ENCODE measurements at regions not wholly inside any gene's neighbourhood (a gene's known extent, or its start where the extent isn't known, plus 50 kb on each side); places are given as distances from the start of the nearest gene placed in this dataset.
"Not testable (repeated sequence)": the region's sequence is repeated elsewhere in the genome, so short reads cannot be mapped to it uniquely, and the experiment has no call there.

GRCh38 chr1:60847391-60847790 lies 235.0 kb upstream of the NFIA start:
- TF ChIP-seq CTCF (IDR thresholded peaks at IDR 0.05), result no peak
- no peak for DNase-seq
- Histone ChIP-seq H3K4me1 (no peaks in the 10 kb centered on the region), H3K9me3 (no peaks in the 10 kb centered on the region), H3K4me3 (no peak overlapping the region), H3K27ac (no peak overlapping the region), H3K27me3 (no peaks in the 10 kb centered on the region), H3K36me3 (no peaks in the 10 kb centered on the region)
- intact Hi-C loops (cut with DNase I), result no loop called here
- ATAC-seq, result no peak
- 56 to 60% methylated on average over 3 of the region's 3 CpGs for WGBS, 2 donors
- no peak for FAIRE-seq

GRCh38 chr1:60845659-60846058 lies 236.7 kb upstream of the NFIA start:
- H3K4me1 ChIP-seq; DNase-seq; H3K9me3 ChIP-seq; ATAC-seq; H3K27ac ChIP-seq; FAIRE-seq; H3K4me3 ChIP-seq; intact Hi-C loops (cut with DNase I); H3K36me3 ChIP-seq; H3K27me3 ChIP-seq: not testable (repeated sequence)
- 95 to 98% methylated on average over 3 of the region's 3 CpGs for WGBS, 2 donors

- intact Hi-C loops (cut with DNase I), result no loop called here
- ATAC-seq (no peak), FAIRE-seq (no peak), DNase-seq (no peak)
- no peaks in the 10 kb centered on the region for H3K27me3 ChIP-seq
- no peaks in the 10 kb centered on the region for H3K36me3 ChIP-seq
- H3K4me1 ChIP-seq, result no peaks in the 10 kb centered on the region
- no peak overlapping the region for H3K27ac ChIP-seq
- H3K9me3 ChIP-seq, result no peaks in the 10 kb centered on the region
- no peak for TF ChIP-seq CTCF (IDR thresholded peaks at IDR 0.05)
- 82 to 90% methylated on average over 2 of the region's 2 CpGs for WGBS, 2 donors
- H3K4me3 ChIP-seq, result no peak overlapping the region
Measured at GRCh38 chr1:60842304-60842703, 240.1 kb upstream of the NFIA start.

DNA sequence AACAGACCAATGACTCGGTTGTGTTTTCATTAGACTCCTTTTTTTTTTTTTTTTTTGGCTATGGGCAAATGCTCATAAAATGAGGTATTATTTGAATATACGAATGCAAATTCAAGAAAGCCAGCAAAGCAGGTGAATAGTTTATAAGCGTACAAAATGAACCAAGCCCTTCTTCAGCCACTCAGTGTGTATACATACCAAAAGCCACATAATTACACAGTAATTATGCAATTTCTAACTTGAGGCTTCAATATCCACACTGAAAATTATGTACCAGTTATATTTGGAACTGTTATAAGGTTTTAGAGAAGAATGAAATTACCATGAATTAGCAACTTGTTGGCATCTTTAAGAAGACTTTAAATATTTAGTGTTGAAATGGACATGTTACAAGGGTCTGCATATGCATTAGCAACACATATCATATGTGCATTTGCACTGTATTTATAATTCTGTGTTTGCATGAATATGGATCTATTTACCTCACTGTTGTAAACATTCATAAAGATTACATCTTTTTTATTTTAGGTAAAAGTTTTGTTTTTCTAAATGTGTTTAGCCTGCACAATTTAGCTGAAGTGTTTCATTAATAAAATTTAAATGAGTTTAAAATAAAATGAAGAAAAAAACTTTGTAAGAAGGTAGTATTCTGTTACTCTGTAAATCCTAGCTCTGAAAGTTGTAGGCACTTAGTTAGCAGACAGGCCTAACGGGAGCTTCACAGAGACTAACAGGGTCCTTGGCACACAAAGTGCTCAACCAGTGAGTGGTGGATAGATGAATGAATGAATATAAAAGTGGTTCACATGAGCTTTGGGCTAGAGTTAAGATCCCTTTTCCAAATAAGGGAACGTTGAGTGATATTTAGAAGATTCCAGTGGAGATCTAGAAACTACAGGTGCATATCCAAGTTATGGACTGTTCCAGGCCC lies 241.0 kb upstream of the NFIA start:
- no peak for TF ChIP-seq CTCF (IDR thresholded peaks at IDR 0.05)
- DNase-seq (no peak), ATAC-seq (no peak), FAIRE-seq (no peak)
- Histone ChIP-seq H3K36me3 (no peaks in the 10 kb centered on the region), H3K27ac (no peak overlapping the region), H3K27me3 (no peaks in the 10 kb centered on the region), H3K9me3 (no peaks in the 10 kb centered on the region), H3K4me1 (no peaks in the 10 kb centered on the region), H3K4me3 (no peak overlapping the region)
- 83 to 90% methylated on average over 5 of the region's 5 CpGs for WGBS, 2 donors
- intact Hi-C loops (cut with DNase I), result no loop called here

DNA sequence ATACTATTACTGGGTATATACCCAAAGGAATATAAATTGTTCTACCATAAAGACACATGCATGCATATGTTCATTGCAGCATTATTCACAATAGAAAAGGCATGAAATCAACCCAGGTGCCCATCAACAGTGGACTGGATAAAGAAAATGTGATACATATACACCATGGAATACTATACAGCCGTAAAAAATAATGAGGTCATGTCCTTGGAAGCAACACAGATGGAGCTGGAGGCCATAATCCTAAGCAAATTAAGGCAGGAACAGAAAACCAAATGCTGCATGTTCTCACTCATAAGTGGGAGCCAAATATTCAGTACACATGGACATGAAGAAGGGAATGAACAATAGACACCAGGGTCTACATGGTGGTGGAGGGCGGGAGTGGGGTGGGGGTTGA lies 241.9 kb upstream of the NFIA start:
- DNase-seq; FAIRE-seq; H3K36me3 ChIP-seq; H3K27ac ChIP-seq; intact Hi-C loops (cut with DNase I); H3K27me3 ChIP-seq; H3K4me1 ChIP-seq; ATAC-seq; H3K4me3 ChIP-seq; H3K9me3 ChIP-seq: not testable (repeated sequence)
- WGBS, 2 donors, result 95 to 98% methylated on average over 2 of the region's 2 CpGs

GRCh38 chr1:60835649-60836048 lies 246.7 kb upstream of the NFIA start:
- H3K27me3 ChIP-seq, result no peaks in the 10 kb centered on the region
- no peak overlapping the region for H3K27ac ChIP-seq
- WGBS, 2 donors, result 75 to 93% methylated on average over 5 of the region's 5 CpGs
- H3K4me3 ChIP-seq, result no peak overlapping the region
- no peak for TF ChIP-seq CTCF (IDR thresholded peaks at IDR 0.05)
- no peak for FAIRE-seq
- intact Hi-C loops (cut with DNase I), result no loop called here
- H3K9me3 ChIP-seq, result no peaks in the 10 kb centered on the region
- H3K36me3 ChIP-seq, result no peaks in the 10 kb centered on the region
- no peak for ATAC-seq
- H3K4me1 ChIP-seq, result no peaks in the 10 kb centered on the region
- DNase-seq, result no peak
